ENCODE measurements at regions not wholly inside any gene's neighbourhood (a gene's known extent, or its start where the extent isn't known, plus 50 kb on each side); places are given as distances from the start of the nearest gene placed in this dataset.

GRCh38 chrX:71000139-71000538 lies 68.0 kb downstream of the SNX12 start:
- no peak for DNase-seq (ENCODE audit: low read depth in 4 of 4, low spot score in 2 of 4)

GRCh38 chrX:70998411-70999027 lies 67.6 kb upstream of the SLC7A3 start:
- peak in 3 of 4 donors; percentile 7 to 23 (median 20) for DNase-seq (ENCODE audit: low read depth in 4 of 4, low spot score in 2 of 4)

- DNase-seq (ENCODE audit: low read depth in 4 of 4, low spot score in 2 of 4): no peak
These were observed 64.4 kb upstream of the SLC7A3 start for GRCh38 chrX:70995338-70995737.

- DNase-seq (ENCODE audit: low read depth in 4 of 4, low spot score in 2 of 4): no peak
These were observed 57.5 kb upstream of the SLC7A3 start for GRCh38 chrX:70988425-70988824.

Data from left renal cortex interstitium (tissue), 4 donors.